A549 (cell line): ENCODE measurements at regions not wholly inside any gene's neighbourhood (a gene's known extent, or its start where the extent isn't known, plus 50 kb on each side); places are given as distances from the start of the nearest gene placed in this dataset.

Source experiments
- ATAC-seq, 2 experiments: fragments of 200-7000 bp in 1 of 2; fragments of >200 bp in 1 of 2; cut with Nextera tagmentation in 1 of 2; cut with Tn5 transposase in 1 of 2; 3 replicates each; pipeline versions ENCODE4 v1.8.0 to v1.9.1; 2018 to 2020; ENCODE audit warnings: mild to moderate bottlenecking in 1 of 2, moderate library complexity in 1 of 2
- CTCF ChIA-PET: fragments of 300-600 bp; sonication (Branson Sonifier 250); formaldehyde crosslinking; extraction: SDS; loops from one replicate; lab custom pipeline; 2021; ENCODE audit warnings: antibody characterized with exemption, inconsistent platforms; lab: Yijun Ruan, JAX
- POLR2A ChIA-PET: fragments of 350-600 bp; formaldehyde crosslinking; extraction: SDS; loops from one replicate; lab custom pipeline; 2021; ENCODE audit warnings: antibody characterized with exemption, inconsistent platforms; lab: Yijun Ruan, JAX
- DNase-seq, 2 experiments: peaks; one replicate each; pipeline versions ENCODE4 v3.0.0 to v3.0.0-alpha.2; 2011 to 2016; ENCODE audit warnings: low read depth in 1 of 2, low spot score in 1 of 2
- FAIRE-seq: peaks from 2 replicates; lab custom pipeline; 2011; peaks lifted over from hg19 to GRCh38; lab: Jason Lieb, UNC
- H3K27ac ChIP-seq, 2 experiments: fragments of >200 bp; sonication (Bioruptor Twin); formaldehyde crosslinking; 3 replicates each; pipeline ENCODE4 v1.5.1; 2016 to 2017
- H3K4me1 ChIP-seq: fragments of >200 bp; sonication (Bioruptor Twin); formaldehyde crosslinking; 3 replicates; pipeline ENCODE4 v1.6.1; 2016
- H3K4me2 ChIP-seq: fragments of >200 bp; sonication (Bioruptor Twin); formaldehyde crosslinking; 3 replicates; pipeline ENCODE4 v1.6.1; 2016
- H3K4me3 ChIP-seq: fragments of >200 bp; sonication (Bioruptor Twin); formaldehyde crosslinking; 3 replicates; pipeline ENCODE4 v1.5.1; 2016
- H3K9me3 ChIP-seq: fragments of >200 bp; sonication (Bioruptor Twin); formaldehyde crosslinking; 3 replicates; pipeline ENCODE4 v1.6.1; 2016
- BHLHE40 ChIP-seq: IDR thresholded peaks from 2 replicates; pipeline ENCODE4 v1.6.1; 2012; ENCODE audit warnings: low read depth, low read length, inconsistent platforms
- CBX2 ChIP-seq: fragments of 200-600 bp; sonication (generic); IDR thresholded peaks from 2 replicates; pipeline ENCODE4 v1.6.1; 2016; ENCODE audit warnings: low read depth, mild to moderate bottlenecking, borderline replicate concordance
- CHD2 ChIP-seq: fragments of 150-350 bp; IDR thresholded peaks from 2 replicates; pipeline ENCODE4 v1.6.1; 2014; ENCODE audit warnings: low read length; ENCODE audit not compliant: partially characterized antibody
- CHD4 ChIP-seq: fragments of 200-600 bp; sonication (generic); IDR thresholded peaks from 2 replicates; pipeline ENCODE4 v1.6.1; 2016; ENCODE audit warnings: antibody characterized with exemption, mild to moderate bottlenecking, borderline replicate concordance
- EHF ChIP-seq: fragments of 250-450 bp; sonication (Bioruptor Pico); IDR thresholded peaks from 2 replicates; pipeline ENCODE4 v1.5.0; 2020; ENCODE audit warnings: mild to moderate bottlenecking
- EHMT2 ChIP-seq: fragments of 200-600 bp; sonication (generic); IDR thresholded peaks from 2 replicates; pipeline ENCODE4 v1.6.1; 2016; ENCODE audit warnings: antibody characterized with exemption, low read depth, mild to moderate bottlenecking, moderate library complexity
- ESRRA ChIP-seq: fragments of 150-350 bp; IDR thresholded peaks from 2 replicates; pipeline ENCODE4 v1.6.1; 2014; ENCODE audit warnings: mild to moderate bottlenecking, low read length, borderline replicate concordance
- FOXS1 ChIP-seq: fragments of 250-450 bp; sonication (Bioruptor Pico); IDR thresholded peaks from 2 replicates; pipeline ENCODE4 v1.5.0; 2020; ENCODE audit warnings: mild to moderate bottlenecking, moderate library complexity
- GATA3 ChIP-seq: IDR thresholded peaks from 2 replicates; pipeline ENCODE4 v1.6.1; 2012; ENCODE audit warnings: borderline replicate concordance
- KDM5A ChIP-seq: fragments of 200-600 bp; sonication (generic); IDR thresholded peaks from 2 replicates; pipeline ENCODE4 v1.6.1; 2016; ENCODE audit warnings: antibody characterized with exemption, mild to moderate bottlenecking
- MAFK ChIP-seq: fragments of 450-650 bp; IDR thresholded peaks from 2 replicates; pipeline ENCODE4 v1.6.1; 2014; ENCODE audit not compliant: partially characterized antibody
- MAZ ChIP-seq: fragments of 150-350 bp; IDR thresholded peaks from 2 replicates; pipeline ENCODE4 v1.6.1; 2014; ENCODE audit warnings: antibody characterized with exemption, low read depth, low read length, borderline replicate concordance
- NFE2L2 ChIP-seq: fragments of 150-350 bp; conservative IDR thresholded peaks from 2 replicates; pipeline ENCODE4 v1.6.1; 2014; ENCODE audit warnings: low read length
- NR3C1 ChIP-seq: fragments of >200 bp; sonication (Bioruptor Twin); formaldehyde crosslinking; IDR thresholded peaks from 3 replicates; pipeline ENCODE4 v1.6.1; 2017
- PHF8 ChIP-seq: fragments of 200-600 bp; sonication (generic); IDR thresholded peaks from 2 replicates; pipeline ENCODE4 v1.6.1; 2016; ENCODE audit warnings: low read depth, mild to moderate bottlenecking, antibody characterized with exemption, moderate library complexity, borderline replicate concordance
- POLR2A ChIP-seq: IDR thresholded peaks from 2 replicates; pipeline ENCODE4 v1.6.1; 2012; ENCODE audit warnings: mild to moderate bottlenecking, low read length
- POLR2AphosphoS2 ChIP-seq: conservative IDR thresholded peaks from 2 replicates; pipeline ENCODE4 v1.6.1; 2012; ENCODE audit warnings: low read length, improper control_type of control experiment, inconsistent platforms
- RAD21 ChIP-seq, 2 experiments: fragments of >200 bp in 1 of 2; sonication (Bioruptor Twin) in 1 of 2; formaldehyde crosslinking in 1 of 2; IDR thresholded peaks in 1 of 2; conservative IDR thresholded peaks in 1 of 2; 2 replicates in 1 of 2; 3 replicates in 1 of 2; pipeline ENCODE4 v1.6.1; 2012 to 2018; ENCODE audit warnings: inconsistent platforms in 1 of 2
- RARB ChIP-seq: fragments of 250-450 bp; sonication (Bioruptor Pico); IDR thresholded peaks from 2 replicates; pipeline ENCODE4 v1.8.0; 2021; ENCODE audit warnings: mild to moderate bottlenecking, moderate library complexity
- SREBF2 ChIP-seq: fragments of 450-650 bp; IDR thresholded peaks from 2 replicates; pipeline ENCODE4 v1.6.1; 2014; ENCODE audit warnings: mild to moderate bottlenecking, moderate library complexity
- TP53 ChIP-seq: fragments of 250-450 bp; sonication (Bioruptor Pico); IDR thresholded peaks from 2 replicates; pipeline ENCODE4 v1.5.0; 2021; ENCODE audit warnings: mild to moderate bottlenecking, moderate library complexity
- WGBS: methylation state at CpG from one replicate; pipeline ENCODE4 v1.1.6; 2017; ENCODE audit errors: missing lambda C conversion rate; 5-methylcytosine and 5-hydroxymethylcytosine counted together
- TF ChIP-seq, protein P1 (sequence below): IDR thresholded peaks from 2 replicates; pipeline ENCODE4 v1.6.1; 2012
- TF ChIP-seq, protein P2 (sequence below): IDR thresholded peaks from 2 replicates; pipeline ENCODE4 v1.6.1; 2012
- TF ChIP-seq, protein P3 (sequence below): fragments of 150-350 bp; IDR thresholded peaks from 2 replicates; pipeline ENCODE4 v1.6.1; 2014; ENCODE audit warnings: low read depth, mild to moderate bottlenecking, low read length
- TF ChIP-seq, protein P4 (sequence below): fragments of 200-600 bp; sonication (generic); IDR thresholded peaks from 2 replicates; pipeline ENCODE4 v1.6.1; 2016; ENCODE audit warnings: antibody characterized with exemption, mild to moderate bottlenecking, moderate library complexity
- TF ChIP-seq, protein P5 (sequence below): fragments of >200 bp; sonication (Bioruptor Twin); formaldehyde crosslinking; IDR thresholded peaks from 2 replicates; pipeline ENCODE4 v1.6.1; 2016

DNA sequence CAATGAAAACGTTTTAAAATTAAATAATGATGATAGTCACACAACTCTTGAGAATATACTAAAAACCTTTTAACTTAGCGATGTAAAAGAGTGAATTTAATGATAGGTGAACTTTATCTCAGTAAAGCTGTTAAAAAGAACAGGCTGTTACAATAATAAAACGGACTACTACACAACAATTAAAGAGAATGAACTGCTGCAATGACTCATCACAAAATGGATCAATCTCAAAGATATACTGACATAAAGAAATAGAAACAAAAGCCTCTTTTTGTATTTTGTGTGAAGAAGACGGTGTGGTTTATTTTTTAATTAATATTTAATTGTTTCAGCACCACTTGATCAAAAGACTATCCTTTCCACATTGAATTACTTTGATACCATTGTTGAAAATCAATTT, 352.4 kb upstream of the GJE1 start:
- no peaks in the 10 kb centered on the region for H3K9me3 ChIP-seq
- no peak overlapping the region for H3K4me3 ChIP-seq
- 32% methylated on average over 4 of the region's 4 CpGs for WGBS
- CTCF ChIA-PET = no interaction called here
- no peak overlapping the region for H3K4me2 ChIP-seq
- no peaks in the 10 kb centered on the region for H3K4me1 ChIP-seq
- ATAC-seq = no peak
- no peak for TF ChIP-seq NR3C1
- TF ChIP-seq MAFK = peak; percentile 4
- no peak overlapping the region for H3K27ac ChIP-seq
- no peak for DNase-seq
- POLR2A ChIA-PET = no interaction called here
- FAIRE-seq = no peak

DNA sequence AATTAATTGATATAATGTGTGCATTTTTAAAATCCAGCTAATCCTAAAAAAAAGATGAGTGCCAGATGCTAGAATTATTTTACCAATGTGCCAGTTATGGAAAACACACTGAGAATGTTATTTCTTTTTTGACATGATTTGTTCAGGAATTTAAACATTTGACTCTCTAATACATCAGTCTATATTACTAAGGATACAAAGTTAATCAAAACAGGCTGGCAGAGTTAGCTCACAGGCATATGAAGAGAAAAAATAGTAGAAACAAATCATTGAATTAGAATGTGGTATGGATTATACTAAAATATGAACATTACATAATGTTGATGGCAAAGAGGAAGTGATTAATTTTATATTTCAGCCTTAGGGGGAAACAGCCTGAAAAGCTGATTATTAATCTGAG, 368.3 kb upstream of the GJE1 start:
- ChIA-PET CTCF (no interaction called here), POLR2A (no interaction called here)
- DNase-seq = no peak
- no peak overlapping the region for H3K4me2 ChIP-seq
- H3K4me3 ChIP-seq = no peak overlapping the region
- H3K27ac ChIP-seq = no peak overlapping the region
- no peak for ATAC-seq
- TF ChIP-seq, protein P1, sequence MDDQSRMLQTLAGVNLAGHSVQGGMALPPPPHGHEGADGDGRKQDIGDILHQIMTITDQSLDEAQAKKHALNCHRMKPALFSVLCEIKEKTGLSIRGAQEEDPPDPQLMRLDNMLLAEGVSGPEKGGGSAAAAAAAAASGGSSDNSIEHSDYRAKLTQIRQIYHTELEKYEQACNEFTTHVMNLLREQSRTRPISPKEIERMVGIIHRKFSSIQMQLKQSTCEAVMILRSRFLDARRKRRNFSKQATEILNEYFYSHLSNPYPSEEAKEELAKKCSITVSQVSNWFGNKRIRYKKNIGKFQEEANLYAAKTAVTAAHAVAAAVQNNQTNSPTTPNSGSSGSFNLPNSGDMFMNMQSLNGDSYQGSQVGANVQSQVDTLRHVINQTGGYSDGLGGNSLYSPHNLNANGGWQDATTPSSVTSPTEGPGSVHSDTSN = no peak
- TF ChIP-seq BHLHE40 = no peak
- no peak for TF ChIP-seq NFE2L2
- no peak for TF ChIP-seq RARB
- TF ChIP-seq POLR2AphosphoS2 = no peak
- TF ChIP-seq GATA3 = no peak
- TF ChIP-seq, protein P2, sequence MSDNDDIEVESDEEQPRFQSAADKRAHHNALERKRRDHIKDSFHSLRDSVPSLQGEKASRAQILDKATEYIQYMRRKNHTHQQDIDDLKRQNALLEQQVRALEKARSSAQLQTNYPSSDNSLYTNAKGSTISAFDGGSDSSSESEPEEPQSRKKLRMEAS = no peak
- no peak for TF ChIP-seq KDM5A
- TF ChIP-seq, protein P3, sequence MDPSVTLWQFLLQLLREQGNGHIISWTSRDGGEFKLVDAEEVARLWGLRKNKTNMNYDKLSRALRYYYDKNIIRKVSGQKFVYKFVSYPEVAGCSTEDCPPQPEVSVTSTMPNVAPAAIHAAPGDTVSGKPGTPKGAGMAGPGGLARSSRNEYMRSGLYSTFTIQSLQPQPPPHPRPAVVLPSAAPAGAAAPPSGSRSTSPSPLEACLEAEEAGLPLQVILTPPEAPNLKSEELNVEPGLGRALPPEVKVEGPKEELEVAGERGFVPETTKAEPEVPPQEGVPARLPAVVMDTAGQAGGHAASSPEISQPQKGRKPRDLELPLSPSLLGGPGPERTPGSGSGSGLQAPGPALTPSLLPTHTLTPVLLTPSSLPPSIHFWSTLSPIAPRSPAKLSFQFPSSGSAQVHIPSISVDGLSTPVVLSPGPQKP = no peak
- TF ChIP-seq FOXS1 = no peak
- no peak for TF ChIP-seq EHF
- TF ChIP-seq CBX2 = no peak
- no peak for TF ChIP-seq POLR2A
- TF ChIP-seq TP53 (CRISPR knock-in tag) = no peak
- no peak for TF ChIP-seq PHF8
- no peaks in the 10 kb centered on the region for H3K9me3 ChIP-seq
- H3K4me1 ChIP-seq = no peaks in the 10 kb centered on the region
- FAIRE-seq = no peak

DNA sequence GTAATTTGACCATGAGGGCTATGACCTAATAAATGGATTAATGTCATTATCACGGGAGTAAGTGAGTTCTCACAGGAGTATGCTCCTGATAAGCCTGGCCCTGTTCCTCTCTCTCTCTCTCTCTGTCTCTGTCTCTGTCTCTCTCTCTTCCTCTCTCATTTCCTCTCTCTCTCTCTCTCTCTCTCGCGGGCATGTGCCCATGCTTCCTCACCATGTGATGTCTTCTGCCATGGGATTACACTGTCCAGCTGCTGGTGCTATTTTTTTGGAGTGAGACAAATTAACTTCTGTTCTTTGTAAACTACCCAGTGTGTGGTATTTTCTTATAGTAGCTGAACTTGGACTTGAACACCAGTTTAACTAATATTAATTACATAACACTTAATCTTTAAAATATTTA, 374.3 kb upstream of the GJE1 start:
- Histone ChIP-seq H3K27ac (no peak overlapping the region), H3K4me1 (no peaks in the 10 kb centered on the region), H3K4me3 (no peak overlapping the region), H3K4me2 (no peak overlapping the region), H3K9me3 (no peaks in the 10 kb centered on the region)
- no peak for FAIRE-seq
- TF ChIP-seq CHD2 (no peak), RAD21 (conservative IDR thresholded peaks at IDR 0.05 in 1 of 2, IDR thresholded peaks at IDR 0.05 in 1 of 2) (no peak), MAZ (no peak), GATA3 (no peak)
- WGBS = 56% methylated on average over 3 of the region's 3 CpGs
- no peak for DNase-seq
- ChIA-PET POLR2A (no interaction called here), CTCF (interaction anchor here (1.2 kb wide), 1 partner anchor 31 kb away, joined by 3 read pairs; no protein-coding TSS in a partner anchor)
- no peak for ATAC-seq

DNA sequence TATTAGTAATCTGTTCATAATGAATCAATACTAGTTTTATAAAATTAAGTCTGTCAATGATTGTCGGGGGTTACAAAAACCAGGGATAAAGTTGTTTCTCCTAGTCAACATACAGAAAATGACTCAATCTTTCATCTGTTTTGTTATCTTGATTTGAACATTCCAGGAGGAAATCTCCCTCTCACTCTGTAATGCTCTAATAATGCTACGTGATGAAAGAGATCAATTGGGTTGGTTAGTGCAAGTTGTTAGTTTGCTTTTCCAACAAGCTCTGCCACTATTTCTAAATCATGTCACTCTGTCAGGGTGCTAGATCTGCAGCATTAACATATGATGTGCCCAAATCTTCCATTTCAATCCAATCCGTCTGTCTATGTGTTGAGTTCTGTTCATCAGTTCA, 379.5 kb upstream of the GJE1 start:
- Histone ChIP-seq H3K4me1 (no peaks in the 10 kb centered on the region), H3K4me3 (no peak overlapping the region), H3K27ac (no peak overlapping the region), H3K4me2 (no peak overlapping the region), H3K9me3 (no peaks in the 10 kb centered on the region)
- ChIA-PET CTCF (no interaction called here), POLR2A (no interaction called here)
- WGBS = 76% methylated on average over 3 of the region's 3 CpGs
- FAIRE-seq (no peak), ATAC-seq (no peak), DNase-seq (no peak)
- TF ChIP-seq CHD2 (no peak), ESRRA (no peak), GATA3 (no peak), EHMT2 (no peak), NFE2L2 (no peak), CHD4 (no peak), KDM5A (no peak), POLR2A (no peak), FOXS1 (no peak), SREBF2 (no peak)
- TF ChIP-seq, protein P4, sequence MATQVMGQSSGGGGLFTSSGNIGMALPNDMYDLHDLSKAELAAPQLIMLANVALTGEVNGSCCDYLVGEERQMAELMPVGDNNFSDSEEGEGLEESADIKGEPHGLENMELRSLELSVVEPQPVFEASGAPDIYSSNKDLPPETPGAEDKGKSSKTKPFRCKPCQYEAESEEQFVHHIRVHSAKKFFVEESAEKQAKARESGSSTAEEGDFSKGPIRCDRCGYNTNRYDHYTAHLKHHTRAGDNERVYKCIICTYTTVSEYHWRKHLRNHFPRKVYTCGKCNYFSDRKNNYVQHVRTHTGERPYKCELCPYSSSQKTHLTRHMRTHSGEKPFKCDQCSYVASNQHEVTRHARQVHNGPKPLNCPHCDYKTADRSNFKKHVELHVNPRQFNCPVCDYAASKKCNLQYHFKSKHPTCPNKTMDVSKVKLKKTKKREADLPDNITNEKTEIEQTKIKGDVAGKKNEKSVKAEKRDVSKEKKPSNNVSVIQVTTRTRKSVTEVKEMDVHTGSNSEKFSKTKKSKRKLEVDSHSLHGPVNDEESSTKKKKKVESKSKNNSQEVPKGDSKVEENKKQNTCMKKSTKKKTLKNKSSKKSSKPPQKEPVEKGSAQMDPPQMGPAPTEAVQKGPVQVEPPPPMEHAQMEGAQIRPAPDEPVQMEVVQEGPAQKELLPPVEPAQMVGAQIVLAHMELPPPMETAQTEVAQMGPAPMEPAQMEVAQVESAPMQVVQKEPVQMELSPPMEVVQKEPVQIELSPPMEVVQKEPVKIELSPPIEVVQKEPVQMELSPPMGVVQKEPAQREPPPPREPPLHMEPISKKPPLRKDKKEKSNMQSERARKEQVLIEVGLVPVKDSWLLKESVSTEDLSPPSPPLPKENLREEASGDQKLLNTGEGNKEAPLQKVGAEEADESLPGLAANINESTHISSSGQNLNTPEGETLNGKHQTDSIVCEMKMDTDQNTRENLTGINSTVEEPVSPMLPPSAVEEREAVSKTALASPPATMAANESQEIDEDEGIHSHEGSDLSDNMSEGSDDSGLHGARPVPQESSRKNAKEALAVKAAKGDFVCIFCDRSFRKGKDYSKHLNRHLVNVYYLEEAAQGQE = no peak
- TF ChIP-seq, protein P5, sequence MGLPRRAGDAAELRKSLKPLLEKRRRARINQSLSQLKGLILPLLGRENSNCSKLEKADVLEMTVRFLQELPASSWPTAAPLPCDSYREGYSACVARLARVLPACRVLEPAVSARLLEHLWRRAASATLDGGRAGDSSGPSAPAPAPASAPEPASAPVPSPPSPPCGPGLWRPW = no peak
